ENCODE measurements at regions not wholly inside any gene's neighbourhood (a gene's known extent, or its start where the extent isn't known, plus 50 kb on each side); places are given as distances from the start of the nearest gene placed in this dataset.

GRCh38 chr12:97989366-97989940 lies 525.9 kb upstream of the TMPO start:
- no peak for DNase-seq

- DNase-seq: no peak
Observed at GRCh38 chr12:97994746-97995484, 520.5 kb upstream of the TMPO start.

GRCh38 chr12:97995559-97995958 lies 519.8 kb upstream of the TMPO start:
- no peak for DNase-seq

GRCh38 chr12:98001430-98001829 lies 514.0 kb upstream of the TMPO start:
- no peak for DNase-seq

GRCh38 chr12:98002887-98003493 lies 512.4 kb upstream of the TMPO start:
- DNase-seq: peak; percentile 10 to 34

- no peak for DNase-seq
Observed at GRCh38 chr12:98007963-98008362, 507.4 kb upstream of the TMPO start.

- no peak for DNase-seq
Observed at GRCh38 chr12:98013560-98013959, 501.8 kb upstream of the TMPO start.

GRCh38 chr12:98018836-98019235 lies 496.6 kb upstream of the TMPO start:
- no peak for DNase-seq

- DNase-seq: no peak
Observed at GRCh38 chr12:98020376-98020775, 495.0 kb upstream of the TMPO start.

- DNase-seq: no peak
Observed at GRCh38 chr12:98022961-98023360, 492.4 kb upstream of the TMPO start.

- DNase-seq: no peak
Observed at GRCh38 chr12:98037401-98038140, 477.8 kb upstream of the TMPO start.

- no peak for DNase-seq
Observed at GRCh38 chr12:98042668-98043067, 472.7 kb upstream of the TMPO start.

GRCh38 chr12:98045395-98045794 lies 470.0 kb upstream of the TMPO start:
- DNase-seq: no peak

GRCh38 chr12:98048326-98048725 lies 467.1 kb upstream of the TMPO start:
- no peak for DNase-seq

- no peak for DNase-seq
Observed at GRCh38 chr12:98053202-98053601, 462.2 kb upstream of the TMPO start.

- no peak for DNase-seq
Observed at GRCh38 chr12:98057701-98058100, 457.7 kb upstream of the TMPO start.

- DNase-seq: no peak
Observed at GRCh38 chr12:98058213-98058612, 457.2 kb upstream of the TMPO start.

GRCh38 chr12:98058838-98059237 lies 456.6 kb upstream of the TMPO start:
- DNase-seq: no peak

- DNase-seq: no peak
Observed at GRCh38 chr12:98059659-98060343, 455.6 kb upstream of the TMPO start.

GRCh38 chr12:98060411-98060810 lies 455.0 kb upstream of the TMPO start:
- DNase-seq: no peak

- DNase-seq: no peak
Observed at GRCh38 chr12:98062464-98063245, 452.7 kb upstream of the TMPO start.

- no peak for DNase-seq
Observed at GRCh38 chr12:98064501-98064900, 450.9 kb upstream of the TMPO start.
